AG10803 (cell line): ENCODE measurements at regions not wholly inside any gene's neighbourhood (a gene's known extent, or its start where the extent isn't known, plus 50 kb on each side); places are given as distances from the start of the nearest gene placed in this dataset.

Experiments
- DNase-seq: peaks from one replicate; pipeline ENCODE4 v3.0.0; 2010; ENCODE audit warnings: low read depth
- H3K4me3 ChIP-seq: 2 replicates; pipeline ENCODE4 v1.5.1; 2011; ENCODE audit warnings: mild to moderate bottlenecking, low read length, control low read depth
- TF ChIP-seq, protein P1 (sequence below): conservative IDR thresholded peaks from 2 replicates; pipeline ENCODE4 v1.5.1; 2011; ENCODE audit warnings: mild to moderate bottlenecking, low read length, control low read depth, inconsistent platforms

DNA sequence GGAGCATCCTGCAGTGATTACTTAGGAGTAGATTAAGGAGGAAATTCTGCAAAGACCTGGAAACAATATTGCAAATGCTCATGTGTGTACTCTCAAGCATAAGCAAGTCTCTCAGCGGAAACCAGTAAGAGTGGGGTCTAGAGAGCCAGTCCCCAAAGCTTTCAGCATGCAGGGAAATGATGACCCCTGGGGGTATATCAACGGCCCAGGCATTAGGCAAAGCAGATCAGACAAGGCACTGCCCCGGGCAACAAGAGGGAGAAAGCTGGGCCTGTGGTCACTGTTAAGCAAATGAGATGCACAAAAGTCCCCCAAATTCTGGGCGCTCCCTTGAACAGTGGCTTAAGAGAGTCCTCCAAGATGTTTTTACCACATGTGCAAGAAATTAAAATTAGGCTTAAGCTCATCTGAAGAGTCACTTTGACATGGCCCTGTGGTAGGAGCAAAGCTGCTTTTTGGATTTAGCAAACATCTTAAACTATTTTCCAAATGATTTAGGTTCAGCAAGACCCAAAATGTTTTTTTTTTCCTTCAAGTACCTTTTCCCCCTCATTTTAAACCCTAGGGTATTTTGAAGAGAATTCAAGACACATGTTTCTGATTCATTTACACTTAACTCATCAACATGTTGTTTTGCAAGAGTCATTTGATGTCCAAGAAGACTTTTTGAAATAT, 457.1 kb upstream of the TBX3 start:
- no peak overlapping the region for H3K4me3 ChIP-seq
- TF ChIP-seq, protein P1, sequence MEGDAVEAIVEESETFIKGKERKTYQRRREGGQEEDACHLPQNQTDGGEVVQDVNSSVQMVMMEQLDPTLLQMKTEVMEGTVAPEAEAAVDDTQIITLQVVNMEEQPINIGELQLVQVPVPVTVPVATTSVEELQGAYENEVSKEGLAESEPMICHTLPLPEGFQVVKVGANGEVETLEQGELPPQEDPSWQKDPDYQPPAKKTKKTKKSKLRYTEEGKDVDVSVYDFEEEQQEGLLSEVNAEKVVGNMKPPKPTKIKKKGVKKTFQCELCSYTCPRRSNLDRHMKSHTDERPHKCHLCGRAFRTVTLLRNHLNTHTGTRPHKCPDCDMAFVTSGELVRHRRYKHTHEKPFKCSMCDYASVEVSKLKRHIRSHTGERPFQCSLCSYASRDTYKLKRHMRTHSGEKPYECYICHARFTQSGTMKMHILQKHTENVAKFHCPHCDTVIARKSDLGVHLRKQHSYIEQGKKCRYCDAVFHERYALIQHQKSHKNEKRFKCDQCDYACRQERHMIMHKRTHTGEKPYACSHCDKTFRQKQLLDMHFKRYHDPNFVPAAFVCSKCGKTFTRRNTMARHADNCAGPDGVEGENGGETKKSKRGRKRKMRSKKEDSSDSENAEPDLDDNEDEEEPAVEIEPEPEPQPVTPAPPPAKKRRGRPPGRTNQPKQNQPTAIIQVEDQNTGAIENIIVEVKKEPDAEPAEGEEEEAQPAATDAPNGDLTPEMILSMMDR: no peak
- DNase-seq: peak; percentile 35

- no peak overlapping the region for H3K4me3 ChIP-seq
- TF ChIP-seq, protein P1: no peak
- DNase-seq: peak; percentile 38
Measured at GRCh38 chr12:115137812-115138521, 454.0 kb upstream of the TBX3 start.

DNA sequence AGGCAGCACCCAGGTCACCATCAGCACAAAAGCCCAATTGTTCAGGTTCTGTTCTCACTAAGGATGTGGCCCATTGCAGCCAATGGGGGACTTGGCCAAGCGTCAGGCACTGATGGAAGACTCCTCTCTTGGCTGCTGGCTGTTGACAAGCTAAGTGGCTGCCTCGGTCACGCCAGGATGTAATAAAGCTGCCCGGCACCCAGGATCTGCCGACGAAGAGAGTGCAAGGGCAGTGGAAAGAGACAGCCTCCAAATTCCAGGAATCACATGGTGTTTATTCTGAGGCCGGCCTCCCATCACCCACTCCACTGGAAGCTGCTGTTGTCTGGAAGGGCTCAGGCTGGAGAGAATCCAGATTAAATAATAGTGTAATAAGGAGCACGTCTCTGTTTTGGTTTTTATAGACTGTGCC, 451.8 kb upstream of the TBX3 start:
- DNase-seq: peak; percentile 80
- TF ChIP-seq, protein P1: no peak
- H3K4me3 ChIP-seq: no peak overlapping the region

DNA sequence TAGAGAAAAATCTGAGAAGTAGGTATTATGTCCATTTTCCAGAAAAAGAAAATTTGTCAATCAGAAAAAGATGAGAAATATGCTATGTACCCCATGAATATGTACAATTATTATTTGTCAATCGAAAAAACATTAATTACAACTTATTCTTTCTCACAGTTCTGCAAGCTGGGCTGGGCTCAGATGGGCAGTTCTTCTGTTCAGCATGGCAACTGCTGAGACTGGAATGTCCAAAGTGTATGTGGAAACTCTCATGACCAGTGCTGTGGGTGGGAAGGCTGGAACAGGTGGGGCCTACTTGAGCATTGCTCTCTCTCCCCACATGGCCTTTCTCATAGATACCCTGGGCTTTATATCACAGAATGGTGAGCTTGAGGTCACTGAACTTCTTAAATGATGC, 450.3 kb upstream of the TBX3 start:
- TF ChIP-seq, protein P1: no peak
- DNase-seq: no peak

DNA sequence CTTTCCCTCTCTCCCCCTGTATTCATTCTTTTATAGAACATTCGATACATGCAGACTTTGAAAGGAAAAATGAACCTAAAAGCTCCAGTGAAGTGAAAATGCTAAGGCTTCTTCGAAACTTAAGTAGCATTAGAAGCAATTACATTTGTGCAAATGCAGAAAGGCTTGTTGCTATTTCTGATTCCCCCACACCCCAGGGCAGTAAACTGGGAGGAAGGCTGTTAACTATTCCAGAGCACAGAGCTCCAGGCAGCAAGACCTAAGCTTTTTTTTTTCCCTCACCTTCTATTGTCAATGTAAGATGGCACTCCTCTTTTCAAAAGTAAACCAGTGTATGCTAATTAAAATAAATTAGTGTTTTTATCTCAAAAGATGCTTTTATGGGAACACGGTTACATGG, 448.9 kb upstream of the TBX3 start:
- TF ChIP-seq, protein P1: no peak
- DNase-seq: no peak
- no peak overlapping the region for H3K4me3 ChIP-seq

More for the DNA sequence above, 450.3 kb upstream of the TBX3 start:
- H3K4me3 ChIP-seq: no peak overlapping the region

- DNase-seq: peak; percentile 82
- H3K4me3 ChIP-seq: no peak overlapping the region
- TF ChIP-seq, protein P1: no peak
Measured at GRCh38 chr12:115132145-115132544, 448.2 kb upstream of the TBX3 start.

GRCh38 chr12:115129727-115130126, 445.8 kb upstream of the TBX3 start:
- H3K4me3 ChIP-seq: no peak overlapping the region
- TF ChIP-seq, protein P1: no peak
- no peak for DNase-seq
